ENCODE measurements at regions not wholly inside any gene's neighbourhood (a gene's known extent, or its start where the extent isn't known, plus 50 kb on each side); places are given as distances from the start of the nearest gene placed in this dataset.
"Not testable (repeated sequence)": the region's sequence is repeated elsewhere in the genome, so short reads cannot be mapped to it uniquely, and the experiment has no call there.

- DNase-seq: no peak
Observed at GRCh38 chr2:72031346-72032110, 116.1 kb downstream of the CYP26B1 start.

- DNase-seq: no peak
Observed at GRCh38 chr2:72028996-72029395, 118.7 kb downstream of the CYP26B1 start.

DNA sequence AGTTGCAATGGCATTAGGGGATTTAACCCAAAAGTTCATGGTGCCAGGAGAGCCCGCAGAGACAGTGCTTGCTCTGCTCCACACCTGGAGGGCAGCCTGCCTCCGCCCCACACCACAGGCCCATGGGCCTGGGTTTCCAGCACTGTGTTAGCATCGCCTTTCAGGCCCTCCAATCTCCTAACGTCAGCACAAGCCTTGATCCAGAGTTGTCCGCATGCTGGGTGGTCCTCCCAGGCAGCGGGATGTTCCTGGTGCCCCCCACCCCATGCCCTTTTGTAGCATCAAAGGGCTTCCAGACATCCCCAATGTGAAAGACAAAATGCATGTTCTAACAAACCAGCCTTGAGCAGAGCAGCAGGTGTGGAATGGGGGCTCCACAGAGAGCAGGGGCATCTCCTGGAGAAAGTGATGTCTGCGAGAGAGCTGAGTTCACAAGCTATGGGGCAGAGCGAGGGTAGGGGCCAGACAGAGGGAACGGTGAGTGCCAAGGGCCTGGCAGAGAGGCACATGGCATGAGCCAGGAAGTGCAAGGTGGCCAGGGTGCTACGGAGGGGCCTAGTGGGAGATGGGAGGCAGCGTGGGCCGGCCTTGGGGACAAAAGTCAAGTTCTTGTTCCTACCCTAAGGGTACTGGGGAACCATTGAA is 119.2 kb downstream of the CYP26B1 start:
- DNase-seq: no peak

- no peak for DNase-seq
Observed at GRCh38 chr2:72027426-72028161, 120.1 kb downstream of the CYP26B1 start.

GRCh38 chr2:72026819-72027425 is 120.7 kb downstream of the CYP26B1 start:
- DNase-seq: no peak

DNA sequence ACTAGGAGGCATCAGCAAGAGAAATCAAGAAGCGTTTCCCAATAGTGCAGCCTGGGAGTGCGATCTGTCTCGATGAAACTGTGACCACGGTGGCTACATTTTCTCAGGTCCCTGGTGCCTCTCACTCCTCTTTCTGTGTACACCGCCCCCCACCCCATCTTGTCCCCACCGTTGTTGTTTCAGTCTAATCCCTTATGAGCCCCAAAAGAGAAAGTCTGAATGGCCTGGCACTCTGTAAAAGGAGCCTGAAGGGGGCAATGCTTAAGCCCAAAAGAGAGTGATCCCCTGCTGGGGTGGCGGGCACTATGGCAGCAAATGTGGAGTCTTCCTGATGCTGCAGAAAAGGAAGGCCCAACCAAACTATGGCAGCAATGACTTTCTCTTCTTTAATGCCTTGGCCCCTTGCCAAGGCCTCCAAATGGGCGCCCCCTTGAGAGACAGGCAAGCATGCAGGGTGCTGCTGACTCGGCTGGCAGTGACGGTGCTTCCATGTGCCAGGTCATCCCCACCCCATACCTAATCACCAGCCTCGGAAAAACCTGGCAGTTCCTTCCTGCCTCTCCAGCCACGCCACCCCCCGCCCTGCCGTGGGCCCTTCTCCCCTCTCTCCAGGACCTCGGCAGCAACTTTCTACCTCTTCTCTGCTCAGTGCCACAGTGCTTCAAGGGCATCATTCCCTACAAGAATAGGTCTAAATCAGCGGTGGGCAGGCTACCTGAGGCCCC is 123.0 kb downstream of the CYP26B1 start:
- DNase-seq: no peak

GRCh38 chr2:72023678-72024390 is 123.8 kb downstream of the CYP26B1 start:
- DNase-seq: no peak

- DNase-seq: not testable (repeated sequence)
Observed at GRCh38 chr2:72021371-72021770, 126.3 kb downstream of the CYP26B1 start.

GRCh38 chr2:72015266-72015665 is 132.4 kb downstream of the CYP26B1 start:
- DNase-seq: no peak

GRCh38 chr2:72014831-72015230 is 132.8 kb downstream of the CYP26B1 start:
- no peak for DNase-seq

GRCh38 chr2:72013726-72014125 is 133.9 kb downstream of the CYP26B1 start:
- no peak for DNase-seq

- DNase-seq: no peak
Observed at GRCh38 chr2:72012886-72013574, 134.6 kb downstream of the CYP26B1 start.

GRCh38 chr2:72011791-72012190 is 135.9 kb downstream of the CYP26B1 start:
- no peak for DNase-seq

- no peak for DNase-seq
Observed at GRCh38 chr2:72011370-72011689, 136.3 kb downstream of the CYP26B1 start.

DNA sequence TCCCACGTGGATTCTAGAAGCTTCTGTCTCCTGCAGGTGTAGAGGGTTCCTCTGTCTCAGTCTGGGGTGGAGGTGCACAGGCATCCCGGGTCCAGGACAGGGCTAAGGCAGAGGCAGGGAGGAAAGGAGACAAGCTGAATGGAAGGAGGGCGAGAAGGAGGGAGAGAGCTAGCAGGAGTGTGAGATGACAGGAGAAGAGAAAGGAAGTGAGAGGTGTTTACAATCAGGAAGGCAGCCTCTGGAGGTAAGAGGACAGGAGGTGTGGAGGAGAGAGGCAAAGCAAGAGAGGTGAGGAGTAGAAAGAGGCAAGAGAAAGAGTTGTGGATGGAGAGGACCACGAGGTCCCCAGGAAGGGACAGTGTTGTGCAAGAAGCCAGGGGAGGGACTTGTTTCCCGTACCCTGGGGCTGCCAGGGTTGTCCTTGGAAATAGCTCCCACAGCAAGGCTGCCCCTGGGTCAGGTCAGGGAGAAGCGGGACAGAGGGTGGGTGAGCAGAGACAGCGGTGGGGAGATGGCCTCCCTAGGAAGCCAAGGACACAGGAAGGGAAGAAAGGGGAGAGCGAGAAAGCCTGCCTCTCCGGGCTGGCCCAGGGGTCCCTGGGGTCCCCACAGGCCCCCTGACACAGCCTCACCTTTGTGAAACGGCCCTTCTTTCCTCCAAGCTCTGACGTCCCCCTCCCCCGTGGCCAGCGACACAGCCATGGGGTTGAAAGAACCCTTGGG is 136.9 kb downstream of the CYP26B1 start:
- no peak for DNase-seq

GRCh38 chr2:72008608-72009007 is 139.1 kb downstream of the CYP26B1 start:
- DNase-seq: no peak

DNA sequence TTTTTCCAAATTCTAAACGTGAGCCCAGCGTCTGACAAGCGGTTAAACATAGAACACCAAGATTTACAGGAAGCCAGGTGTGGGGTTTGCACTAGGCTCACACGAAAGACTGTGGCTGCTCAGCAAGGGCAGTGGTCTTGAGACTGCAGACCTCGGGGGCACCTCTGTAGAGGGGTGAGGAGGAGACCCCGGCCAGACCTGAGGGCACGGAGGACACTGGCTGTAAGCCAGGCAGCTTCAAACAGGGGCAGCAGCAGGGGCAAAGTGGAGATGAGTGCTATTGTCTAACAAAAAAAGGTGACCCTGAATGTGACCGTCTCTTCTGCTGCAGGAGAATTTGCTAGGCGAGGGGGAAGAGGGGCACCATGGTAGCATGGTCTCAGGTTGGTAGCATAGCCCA is 140.3 kb downstream of the CYP26B1 start:
- DNase-seq: no peak

DNA sequence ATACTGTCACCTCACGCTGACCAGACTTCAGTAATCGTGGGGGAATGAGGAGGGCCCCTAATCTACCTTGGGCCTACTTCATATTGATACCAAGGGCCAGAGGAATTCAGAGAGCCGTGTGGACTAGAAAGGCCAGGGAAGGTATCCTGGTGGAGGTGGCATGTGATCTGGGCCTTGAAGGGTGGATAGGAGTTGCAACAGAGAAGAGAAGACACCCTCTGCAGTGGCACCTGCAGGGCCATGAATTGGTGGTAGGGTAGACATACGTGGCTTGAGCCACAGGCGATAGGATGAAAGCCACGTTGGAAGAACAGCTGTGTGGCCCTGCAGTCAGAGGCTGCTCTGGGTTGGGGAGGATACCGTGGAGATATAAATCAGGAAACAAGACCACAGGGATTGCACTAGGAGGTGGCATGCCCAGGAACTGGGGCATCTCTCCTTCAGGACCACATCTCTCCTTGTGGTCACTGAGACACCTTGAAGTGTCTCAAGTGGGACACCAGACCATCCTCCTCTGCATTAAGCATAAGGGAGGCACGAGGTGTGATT is 141.4 kb downstream of the CYP26B1 start:
- no peak for DNase-seq

DNA sequence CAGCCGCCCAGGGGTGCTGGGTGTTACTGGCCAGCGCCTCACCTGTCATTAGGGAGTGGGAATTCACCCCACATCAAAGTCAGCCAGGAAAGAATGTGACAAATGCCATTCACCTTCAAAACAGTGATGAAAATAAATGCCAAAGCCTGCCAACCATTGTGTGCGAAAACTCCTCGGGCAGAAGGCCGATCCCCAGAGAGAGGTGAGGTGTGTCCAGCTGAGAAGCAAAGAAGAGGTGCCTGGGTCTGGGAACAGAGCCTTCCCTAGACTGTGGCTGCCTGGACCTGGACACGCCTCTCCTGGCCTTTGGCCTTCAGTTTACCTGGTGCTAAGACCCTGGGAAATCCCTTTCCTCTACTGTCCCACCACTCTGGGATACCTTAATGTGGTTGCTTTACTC is 142.7 kb downstream of the CYP26B1 start:
- no peak for DNase-seq

DNA sequence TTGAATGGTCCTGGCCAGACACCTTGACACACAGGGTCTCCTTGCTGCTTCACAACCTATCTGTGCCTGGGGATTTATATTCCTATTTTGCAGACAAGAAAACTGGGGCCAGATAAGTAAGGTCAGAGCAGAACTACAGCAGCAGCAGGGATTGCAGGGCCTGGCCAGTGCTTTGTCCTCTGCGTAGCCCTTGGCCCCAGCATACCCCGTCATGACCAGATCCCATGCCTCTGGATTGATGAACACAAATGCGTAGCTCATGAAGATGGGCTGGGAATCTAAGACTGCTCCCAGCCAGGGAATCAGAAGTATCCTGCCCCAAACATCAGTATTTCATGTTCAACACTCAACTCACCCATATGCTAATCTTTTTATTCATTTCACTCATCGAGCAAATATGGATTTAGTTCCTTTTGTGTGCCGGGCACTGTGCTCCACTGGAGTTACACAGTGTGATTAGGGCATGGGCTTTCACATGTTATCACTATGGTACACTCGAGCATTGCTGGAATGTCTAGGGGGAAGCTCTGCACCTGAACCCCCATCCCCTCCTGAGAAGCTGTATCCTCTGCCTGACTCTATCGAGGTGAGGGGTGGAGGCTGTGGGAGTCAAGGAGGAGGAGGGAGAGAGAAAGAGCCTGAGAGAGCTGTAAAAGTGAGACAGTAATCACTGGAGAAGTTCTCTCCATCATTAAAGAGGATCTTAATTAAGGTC is 143.3 kb downstream of the CYP26B1 start:
- no peak for DNase-seq
